ENCODE measurements at regions not wholly inside any gene's neighbourhood (a gene's known extent, or its start where the extent isn't known, plus 50 kb on each side); places are given as distances from the start of the nearest gene placed in this dataset.
A peak's percentile ranks its signal among the peaks of the same experiment; 100 is the strongest.
"Not testable (repeated sequence)": the region's sequence is repeated elsewhere in the genome, so short reads cannot be mapped to it uniquely, and the experiment has no call there.

GRCh38 chr4:127311371-127311770 lies 321.4 kb upstream of the INTU start:
- DNase-seq (ENCODE audit: low spot score) = no peak

DNA sequence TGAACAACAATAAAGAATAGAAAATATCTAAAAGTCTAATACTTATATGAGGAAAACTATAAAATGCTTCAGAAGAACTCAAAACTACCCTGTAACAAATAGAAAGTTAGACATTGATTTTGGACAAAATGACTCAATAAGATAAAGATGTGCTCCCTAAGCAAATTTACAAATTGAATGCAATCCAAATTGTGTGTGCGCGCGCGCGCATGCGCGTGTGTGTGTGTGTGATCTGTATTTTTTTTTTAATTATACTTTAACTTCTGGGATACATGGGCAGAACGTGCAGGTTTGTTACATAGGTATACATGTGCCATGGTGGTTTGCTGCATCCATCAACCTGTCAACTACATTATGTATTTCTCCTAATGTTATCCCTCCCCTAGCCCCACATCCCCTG lies 320.8 kb upstream of the INTU start:
- no peak for DNase-seq (ENCODE audit: low spot score)

- no peak for DNase-seq (ENCODE audit: low spot score)
Observed at GRCh38 chr4:127313767-127314166, 319.0 kb upstream of the INTU start.

GRCh38 chr4:127327491-127327890 lies 305.3 kb upstream of the INTU start:
- DNase-seq (ENCODE audit: low spot score) = no peak

DNA sequence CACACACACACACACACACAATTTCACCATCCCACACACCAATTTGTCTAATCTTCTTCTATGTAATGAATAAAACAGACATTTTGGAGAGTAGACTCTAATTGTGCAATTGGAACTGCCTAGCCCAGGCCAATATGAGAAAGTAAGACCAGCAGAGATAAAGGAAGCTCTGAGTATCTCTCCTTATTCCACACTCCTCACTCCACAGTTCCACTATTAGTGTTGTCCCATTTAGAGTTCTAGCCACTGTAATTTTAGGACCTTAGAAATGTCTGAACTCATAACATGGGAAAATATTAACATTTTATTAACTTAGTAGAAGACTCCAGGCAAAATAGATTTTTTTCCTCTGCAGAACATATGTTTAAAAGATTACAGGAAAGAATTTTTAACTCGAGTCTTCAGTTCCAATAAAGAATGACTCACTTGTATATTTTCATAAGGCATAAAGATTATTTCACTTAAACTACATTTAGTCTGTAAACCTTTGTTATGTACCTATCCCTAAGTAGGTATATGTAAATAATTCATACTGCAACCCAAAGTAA lies 297.6 kb upstream of the INTU start:
- no peak for DNase-seq (ENCODE audit: low spot score)

GRCh38 chr4:127335732-127336131 lies 297.0 kb upstream of the INTU start:
- no peak for DNase-seq (ENCODE audit: low spot score)

DNA sequence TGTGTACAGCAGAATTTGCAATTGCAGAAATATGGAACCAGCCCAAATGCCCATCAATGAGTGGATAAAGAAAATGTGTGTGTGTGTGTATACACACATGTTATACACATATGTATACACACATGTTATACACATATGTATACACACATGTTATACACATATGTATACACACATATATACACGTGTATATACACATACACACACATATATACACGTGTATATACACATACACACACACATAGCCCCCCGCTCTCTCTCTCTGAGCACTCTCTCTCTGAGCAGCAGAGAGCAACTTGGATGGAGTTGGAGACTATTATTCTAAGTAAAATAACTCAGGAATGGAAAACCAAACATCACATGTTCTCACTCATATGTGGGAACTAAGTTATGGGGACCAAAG lies 289.6 kb upstream of the INTU start:
- DNase-seq (ENCODE audit: low spot score) = not testable (repeated sequence)

- no peak for DNase-seq (ENCODE audit: low spot score)
Observed at GRCh38 chr4:127344071-127344470, 288.7 kb upstream of the INTU start.

DNA sequence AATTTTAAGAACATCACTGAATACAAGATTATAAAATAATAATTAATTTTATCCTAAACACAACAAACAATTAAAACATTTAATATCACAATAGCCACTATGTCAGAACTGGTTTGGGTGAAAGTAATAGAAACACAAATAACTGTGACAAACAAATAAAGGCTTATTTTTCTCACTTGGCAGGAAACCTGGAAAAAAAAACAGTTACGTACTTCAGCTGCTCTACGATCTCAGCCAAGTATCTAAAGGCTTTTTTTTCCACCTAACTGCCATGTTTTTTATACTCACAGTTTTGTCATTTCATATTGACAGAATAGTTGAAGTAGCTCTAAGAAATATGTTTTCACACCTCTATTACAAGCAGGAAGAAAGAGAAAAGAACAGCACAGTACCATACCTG lies 284.8 kb upstream of the INTU start:
- DNase-seq (ENCODE audit: low spot score) = no peak

DNA sequence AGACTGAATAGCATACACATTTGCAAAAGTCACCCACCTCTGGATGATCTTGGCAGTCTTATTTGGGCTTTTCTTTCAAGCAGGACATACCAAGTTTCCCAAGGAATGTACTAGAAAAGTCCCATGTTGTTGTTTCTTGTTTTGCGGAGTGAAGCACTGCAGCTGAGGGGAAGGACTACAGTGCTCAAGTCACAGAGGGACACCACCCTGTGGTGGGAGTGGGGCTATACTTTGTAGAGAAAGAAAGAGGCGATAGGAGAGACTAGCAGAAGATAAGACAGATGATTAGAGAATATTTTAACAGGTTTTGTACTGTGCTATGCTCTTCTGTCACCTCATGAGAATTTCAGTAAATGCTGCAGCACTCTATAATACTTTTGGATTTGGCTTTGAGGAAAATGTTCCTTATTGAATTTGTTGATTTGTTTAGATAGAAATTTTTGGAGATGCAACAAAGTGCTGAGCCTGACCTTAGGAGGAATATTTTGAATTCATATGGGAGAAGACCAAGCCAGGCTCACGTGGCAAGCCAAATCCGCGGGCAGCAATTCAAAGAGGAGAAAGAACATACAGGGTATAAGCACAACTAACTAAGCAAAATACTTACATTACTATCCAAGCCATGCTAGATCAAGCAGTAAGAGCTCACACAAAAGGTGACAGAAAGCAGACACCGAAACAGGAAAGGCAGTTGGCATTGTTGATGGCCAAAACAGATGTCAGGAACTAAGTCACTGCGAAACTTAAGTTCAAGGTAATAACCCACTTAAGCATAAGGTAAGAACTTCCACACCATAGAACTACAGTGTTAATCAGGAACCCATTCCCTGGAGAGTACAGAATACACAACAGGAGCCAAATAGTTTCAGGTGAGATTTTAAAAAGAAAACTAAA lies 280.3 kb upstream of the INTU start:
- DNase-seq (ENCODE audit: low spot score) = no peak

DNA sequence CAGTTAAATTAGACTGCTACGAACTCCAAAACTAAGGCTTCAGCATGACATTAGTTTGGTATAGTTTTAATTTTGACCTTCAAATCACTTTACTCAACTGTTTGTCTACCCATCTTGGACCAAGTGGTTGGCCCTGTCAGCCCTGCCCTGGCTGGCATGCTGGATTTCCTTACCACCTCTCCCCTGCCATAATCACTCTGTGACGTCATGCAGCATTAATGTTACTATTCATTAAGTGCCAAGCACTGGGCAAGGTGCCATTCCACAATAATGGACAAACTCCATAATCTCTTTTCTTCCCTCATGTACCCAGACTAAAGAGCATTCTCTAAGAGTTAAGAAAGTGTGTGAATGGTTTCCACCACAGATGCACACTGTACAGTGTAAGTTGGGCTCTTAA lies 277.0 kb upstream of the INTU start:
- DNase-seq (ENCODE audit: low spot score) = no peak

DNA sequence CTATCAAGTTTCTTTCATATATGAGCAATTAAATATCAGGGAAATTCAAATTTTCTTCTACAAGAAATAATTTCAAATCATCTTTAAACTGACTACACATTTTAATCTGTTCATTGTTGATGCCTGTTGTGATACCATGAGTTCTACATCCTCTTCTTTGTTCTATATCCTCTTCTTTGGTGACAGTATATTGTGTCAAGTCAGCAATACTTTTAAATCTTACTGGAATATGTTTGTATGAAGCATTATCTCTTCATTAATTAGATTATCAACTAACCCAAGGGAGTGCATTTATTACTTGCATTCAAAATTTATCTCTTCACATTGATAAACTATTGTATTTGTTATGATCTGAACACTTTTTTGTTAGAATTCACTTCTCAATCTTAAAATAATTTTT lies 275.0 kb upstream of the INTU start:
- DNase-seq (ENCODE audit: low spot score) = no peak

DNA sequence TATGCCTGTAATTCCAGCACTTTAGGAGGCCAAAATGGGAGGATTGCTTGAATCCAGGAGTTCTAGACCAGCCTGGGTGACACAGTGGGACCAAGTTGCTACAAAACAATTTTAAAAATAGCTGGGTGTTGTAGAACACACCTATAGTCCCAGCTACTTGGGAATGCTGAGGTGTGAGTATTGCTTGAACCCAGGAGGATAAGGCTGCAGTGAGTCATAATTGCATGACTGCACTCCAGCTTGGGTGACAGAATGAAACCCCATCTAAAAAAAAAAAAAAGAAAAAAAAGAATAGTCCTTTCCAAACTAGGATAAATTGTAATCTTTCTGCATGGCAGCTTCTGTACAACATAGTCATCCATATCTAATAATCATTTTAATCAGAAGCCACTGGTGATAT lies 270.1 kb upstream of the INTU start:
- no peak for DNase-seq (ENCODE audit: low spot score)

DNA sequence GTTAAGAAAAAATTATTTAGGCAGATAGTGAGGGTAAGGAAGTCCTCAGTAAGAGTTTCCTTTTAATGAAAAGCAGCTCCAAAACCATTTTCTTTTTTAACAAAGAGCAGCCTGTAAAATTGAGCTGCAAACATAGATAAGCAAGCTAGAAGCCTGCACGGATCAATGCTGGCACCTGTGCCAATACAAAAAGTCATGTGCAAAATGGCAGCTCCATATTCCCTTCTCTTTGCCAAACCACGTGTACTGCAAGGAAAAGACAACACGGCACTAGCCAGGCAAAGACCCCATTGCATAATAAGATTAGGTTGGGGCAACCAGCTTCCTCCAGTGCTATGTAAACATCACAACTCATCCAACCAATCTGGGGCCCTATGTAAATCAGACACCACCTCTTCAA lies 268.4 kb upstream of the INTU start:
- no peak for DNase-seq (ENCODE audit: low spot score)

DNA sequence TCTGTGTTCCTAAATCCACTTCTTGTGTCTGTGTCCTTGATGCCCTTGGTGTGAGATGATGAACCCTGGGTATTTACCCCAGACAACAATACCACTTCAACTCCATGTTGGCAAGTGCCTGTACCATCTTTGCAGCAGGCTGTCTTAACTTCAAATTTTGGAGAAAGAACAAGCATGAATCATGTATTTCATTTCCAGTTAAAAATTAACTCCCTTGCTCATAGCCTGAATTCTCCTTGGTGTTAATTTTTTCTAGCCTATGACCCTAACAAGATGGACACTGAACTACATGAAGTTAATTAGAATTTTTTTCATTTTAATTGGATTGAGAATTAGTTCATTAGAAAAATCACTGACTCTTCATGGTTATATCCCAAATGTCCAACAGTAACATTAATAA lies 267.8 kb upstream of the INTU start:
- no peak for DNase-seq (ENCODE audit: low spot score)

GRCh38 chr4:127370604-127371003 lies 262.2 kb upstream of the INTU start:
- no peak for DNase-seq (ENCODE audit: low spot score)

DNA sequence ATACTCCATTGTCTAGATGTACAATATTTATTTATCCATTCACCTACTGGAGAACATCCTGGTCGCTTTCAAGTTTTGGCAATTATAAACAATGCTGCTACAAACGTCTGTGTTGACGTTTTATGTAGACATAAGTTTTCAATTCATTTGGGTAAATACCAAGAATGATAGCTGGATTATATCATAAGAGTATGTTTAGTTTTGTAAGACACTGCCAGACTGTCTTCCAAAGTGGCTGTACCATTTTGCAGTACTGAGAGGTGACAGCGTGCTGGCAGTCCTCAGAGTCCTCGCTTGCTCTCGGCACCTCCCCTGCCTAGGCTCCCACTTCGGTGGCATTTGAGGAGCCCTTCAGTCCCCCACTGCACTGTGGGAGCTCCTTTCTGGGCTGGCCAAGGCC lies 253.3 kb upstream of the INTU start:
- DNase-seq (ENCODE audit: low spot score) = no peak

DNA sequence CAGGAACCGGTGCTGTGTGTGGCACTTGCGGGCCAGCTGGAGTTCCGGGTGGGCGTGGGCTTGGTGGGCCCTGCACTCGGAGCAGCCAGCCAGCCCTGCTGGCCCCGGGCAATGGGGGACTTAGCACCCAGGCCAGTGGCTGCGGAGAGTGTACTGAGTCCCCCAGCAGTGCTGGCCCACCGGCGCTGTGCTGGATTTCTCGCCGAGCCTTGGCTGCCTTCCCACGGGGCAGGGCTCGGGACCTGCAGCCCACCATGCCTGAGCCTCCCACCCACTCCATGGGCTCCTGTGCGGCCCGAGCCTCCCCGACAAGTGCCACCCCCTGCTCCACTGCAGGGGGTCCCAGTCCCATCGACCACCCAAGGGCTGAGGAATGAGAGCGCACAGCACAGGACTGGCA lies 252.8 kb upstream of the INTU start:
- not testable (repeated sequence) for DNase-seq (ENCODE audit: low spot score)

DNA sequence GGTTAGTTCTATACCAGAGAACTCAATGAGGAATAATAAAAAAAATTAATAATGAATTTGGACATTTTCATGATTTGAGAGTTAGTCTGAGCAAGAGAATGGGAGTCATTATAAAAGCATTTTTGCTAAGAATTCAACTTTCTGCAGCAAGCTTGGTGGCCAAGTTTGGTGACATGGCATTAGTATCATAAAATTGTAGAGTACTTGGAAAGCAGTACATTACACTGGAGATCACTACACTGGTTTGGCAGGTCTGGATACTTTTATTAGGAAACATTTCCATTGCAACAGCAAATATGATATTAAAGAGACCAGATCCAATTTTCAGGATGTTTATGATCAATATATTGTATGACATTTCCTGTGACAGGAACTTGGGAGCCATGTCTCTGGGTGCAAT lies 249.1 kb upstream of the INTU start:
- no peak for DNase-seq (ENCODE audit: low spot score)

DNA sequence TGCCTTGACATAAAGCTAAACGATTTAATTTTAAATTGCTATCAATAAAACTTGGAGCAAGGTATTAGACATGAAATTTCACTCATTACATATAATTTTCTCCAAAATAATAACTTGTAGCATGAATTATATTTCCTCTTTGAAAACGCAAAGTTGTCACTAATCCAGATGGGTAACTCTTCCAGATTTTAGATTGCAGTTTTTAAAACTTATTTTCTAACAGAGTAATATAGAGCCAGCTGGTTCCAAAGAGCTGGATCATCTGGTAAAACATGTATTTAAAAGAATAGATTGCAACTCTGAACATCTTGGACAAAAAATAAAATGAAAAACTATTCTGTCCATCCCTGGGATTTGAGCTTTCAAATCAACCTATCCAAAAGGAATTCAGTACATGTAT lies 238.2 kb upstream of the INTU start:
- no peak for DNase-seq (ENCODE audit: low spot score)

DNA sequence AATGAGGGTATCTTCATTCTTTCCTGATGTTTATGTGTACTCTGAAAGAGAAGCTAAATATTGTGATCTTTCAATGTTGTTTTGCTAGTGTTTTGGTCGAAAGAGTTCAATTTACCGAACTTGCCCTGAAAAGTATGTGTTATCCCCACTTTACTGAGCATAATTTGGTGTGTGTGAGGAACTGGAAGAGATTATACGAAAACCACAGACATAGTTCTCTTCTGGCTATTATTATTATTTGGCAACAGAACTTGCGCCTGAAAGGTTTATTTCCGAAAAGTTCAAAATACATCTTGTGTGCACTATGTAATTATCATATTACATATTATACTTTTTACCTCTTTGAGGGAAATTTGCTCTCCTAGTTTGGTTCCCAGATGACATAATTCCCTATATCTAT lies 232.5 kb upstream of the INTU start:
- no peak for DNase-seq (ENCODE audit: low spot score)

DNA sequence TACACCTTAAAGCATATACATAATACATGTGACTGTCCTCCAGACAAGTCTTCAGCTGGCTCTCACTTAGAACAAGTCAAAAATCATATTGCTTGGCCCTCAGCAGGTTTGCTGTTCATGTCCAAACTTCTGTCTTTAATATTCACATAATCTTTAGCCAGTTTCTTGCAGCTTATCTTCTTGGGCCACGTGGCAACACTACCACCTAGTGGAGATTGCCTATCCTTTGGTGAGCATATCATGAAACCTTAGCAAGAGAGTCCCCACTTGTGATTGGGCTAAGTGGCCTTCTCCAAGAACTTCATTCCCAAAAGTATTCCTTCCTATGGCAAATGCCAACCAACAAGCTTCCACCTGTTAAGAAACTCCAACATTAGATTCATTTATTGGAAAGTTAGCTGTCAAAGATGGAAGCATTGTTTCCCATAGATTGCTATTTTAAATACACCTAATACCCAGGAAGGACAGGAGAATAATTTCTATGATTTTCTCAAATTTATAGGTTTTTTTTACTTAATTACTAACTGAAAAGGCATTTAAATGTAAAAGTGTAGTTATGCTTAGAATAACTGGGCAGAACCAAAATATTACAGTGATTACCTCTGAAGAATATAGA lies 231.9 kb upstream of the INTU start:
- peak; percentile 43 for DNase-seq (ENCODE audit: low spot score)

GRCh38 chr4:127403471-127404084 lies 229.2 kb upstream of the INTU start:
- DNase-seq (ENCODE audit: low spot score) = no peak

Measured in cerebellar cortex (tissue), 1 donor.